Esophagus muscularis mucosa (tissue), 4 donors: ENCODE measurements at regions not wholly inside any gene's neighbourhood (a gene's known extent, or its start where the extent isn't known, plus 50 kb on each side); places are given as distances from the start of the nearest gene placed in this dataset.
"Not testable (repeated sequence)": the region's sequence is repeated elsewhere in the genome, so short reads cannot be mapped to it uniquely, and the experiment has no call there.

Experiments used
- DNase-seq: peaks from one replicate; pipeline ENCODE4 v3.0.0-alpha.2; 2017; ENCODE audit errors: extremely low spot score
- H3K27ac ChIP-seq, 4 donors: fragments of 200-600 bp; sonication (generic); replicated peaks in 1 of 4; 1 replicate in 3 of 4; 2 replicates in 1 of 4; pipeline ENCODE4 v1.5.1; 2016 to 2019; ENCODE audit warnings: mild to moderate bottlenecking in 1 of 4
- H3K27me3 ChIP-seq, 4 donors: fragments of 200-600 bp; sonication (generic); one replicate each; pipeline versions ENCODE4 v1.5.1 to v1.6.0; 2016 to 2019
- H3K36me3 ChIP-seq, 4 donors: fragments of 200-600 bp; sonication (generic); one replicate each; pipeline ENCODE4 v1.5.1; 2016 to 2019
- H3K4me1 ChIP-seq, 4 donors: fragments of 200-600 bp; sonication (generic); one replicate each; pipeline ENCODE4 v1.5.1; 2016 to 2019
- H3K4me3 ChIP-seq, 4 donors: fragments of 200-600 bp; sonication (generic); 1 replicate in 2 of 4; 2 replicates in 2 of 4; pipeline ENCODE4 v1.5.1; 2016 to 2019; ENCODE audit warnings: mild to moderate bottlenecking in 4 of 4, moderate library complexity in 1 of 4
- H3K9me3 ChIP-seq, 4 donors: fragments of 200-600 bp; sonication (generic); 1 replicate in 3 of 4; 2 replicates in 1 of 4; pipeline ENCODE4 v1.5.1; 2016 to 2019
- CTCF ChIP-seq, 3 experiments: fragments of 200-600 bp in 2 of 3; fragments of 450-650 bp in 1 of 3; sonication (generic) in 2 of 3; IDR thresholded peaks; one replicate each; pipeline ENCODE4 v1.5.1; 2017 to 2019; ENCODE audit warnings: antibody characterized with exemption in 3 of 3, mild to moderate bottlenecking in 2 of 3, moderate library complexity in 1 of 3
- EP300 ChIP-seq: sonication (generic); formaldehyde crosslinking; IDR thresholded peaks from one replicate; pipeline ENCODE4 v1.6.1; 2017; ENCODE audit warnings: antibody characterized with exemption
- POLR2A ChIP-seq: fragments of 450-650 bp; IDR thresholded peaks from one replicate; pipeline ENCODE4 v1.6.1; 2017; ENCODE audit warnings: antibody characterized with exemption, moderate library complexity, mild to moderate bottlenecking, low read depth
- POLR2AphosphoS5 ChIP-seq, 2 donors: sonication (generic); formaldehyde crosslinking; IDR thresholded peaks; one replicate each; pipeline ENCODE4 v1.6.1; 2017; ENCODE audit warnings: antibody characterized with exemption in 2 of 2
- WGBS: methylation state at CpG from one replicate; pipeline ENCODE4 v1.1.5; 2018; 5-methylcytosine and 5-hydroxymethylcytosine counted together
- intact Hi-C: fragments of 100-400 bp; cut with DNase I; formaldehyde crosslinking; loops from one replicate; pipeline ENCODE4 v1.15.1; 2023

DNA sequence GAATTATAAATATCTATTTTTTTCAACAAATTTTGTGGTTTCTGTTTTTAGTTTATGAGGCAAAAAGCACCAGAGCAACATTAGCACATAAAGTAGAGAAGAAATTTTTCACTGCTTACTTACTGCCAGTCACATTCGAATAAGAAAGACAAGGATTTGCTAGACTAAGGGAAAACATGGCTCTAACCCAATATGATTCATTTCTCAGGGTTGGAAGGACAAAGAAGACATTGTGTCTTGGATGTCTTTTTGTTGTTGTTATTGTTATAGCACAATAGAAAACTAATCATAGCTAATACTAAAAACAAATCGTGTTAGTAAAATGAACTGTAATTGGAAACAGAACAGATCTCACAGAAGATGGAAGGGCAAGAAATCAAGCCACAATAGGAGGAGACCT, 90.9 kb upstream of the SLCO6A1 start:
- Histone ChIP-seq H3K36me3 (no peaks in the 10 kb centered on the region), H3K27ac (no peak overlapping the region), H3K4me1 (no peaks in the 10 kb centered on the region), H3K9me3 (no peaks in the 10 kb centered on the region), H3K4me3 (no peak overlapping the region), H3K27me3 (no peaks in the 10 kb centered on the region)
- no peak for TF ChIP-seq EP300
- no peak for TF ChIP-seq POLR2A
- no peak for TF ChIP-seq CTCF (IDR thresholded peaks at IDR 0.05)
- TF ChIP-seq POLR2AphosphoS5 (IDR thresholded peaks at IDR 0.05) = no peak
- intact Hi-C loops = loop anchor here (10.0 kb wide), 1 partner anchor 555 kb away; no protein-coding TSS in a partner anchor
- 66% methylated on average over 2 of the region's 2 CpGs for WGBS
- DNase-seq = no peak

DNA sequence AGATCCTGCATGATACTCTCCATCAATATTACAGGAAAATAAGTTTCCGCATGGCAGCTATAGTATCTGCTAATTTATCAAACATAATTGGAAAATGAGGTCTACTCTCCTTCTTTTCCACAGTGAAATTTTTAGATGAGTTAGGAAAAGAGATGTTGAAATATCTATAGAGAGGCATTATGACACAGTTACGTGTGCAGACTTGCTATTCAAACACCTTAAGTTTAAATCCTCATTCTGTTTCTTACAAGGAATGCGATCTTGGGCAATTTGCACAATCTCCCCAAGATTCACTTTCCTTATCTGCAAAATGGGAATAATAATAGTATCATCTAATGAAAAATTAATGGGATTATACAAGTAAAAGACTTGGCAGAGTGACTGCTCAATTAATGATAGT, 91.7 kb upstream of the SLCO6A1 start:
- intact Hi-C loops = no loop called here
- TF ChIP-seq POLR2AphosphoS5 (IDR thresholded peaks at IDR 0.05) = no peak
- TF ChIP-seq CTCF (IDR thresholded peaks at IDR 0.05) = no peak
- no peak for TF ChIP-seq EP300
- TF ChIP-seq POLR2A = no peak
- Histone ChIP-seq H3K4me1 (no peaks in the 10 kb centered on the region), H3K4me3 (no peak overlapping the region), H3K27me3 (no peaks in the 10 kb centered on the region), H3K9me3 (no peaks in the 10 kb centered on the region), H3K36me3 (no peaks in the 10 kb centered on the region), H3K27ac (no peak overlapping the region)
- DNase-seq = no peak
- 99% methylated on average over 3 of the region's 3 CpGs for WGBS

DNA sequence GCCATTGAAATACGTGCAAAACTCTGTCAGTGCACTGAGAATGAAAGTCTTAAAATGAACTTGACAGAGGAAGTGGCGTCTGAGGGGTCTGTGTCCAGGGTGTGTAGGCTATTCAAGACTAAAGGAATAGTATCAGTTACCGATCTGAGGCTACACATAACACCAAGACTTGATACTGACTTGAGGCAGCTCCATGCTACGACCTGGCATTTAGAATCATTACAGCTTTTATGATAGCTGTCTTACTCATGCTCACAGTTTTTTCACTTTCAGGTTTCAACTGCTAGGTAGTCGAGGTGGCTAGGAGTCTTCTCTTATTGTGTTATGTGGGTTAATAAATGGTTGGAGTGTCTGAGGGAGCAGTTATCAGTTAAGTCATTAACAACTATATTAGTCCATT, 92.8 kb upstream of the SLCO6A1 start:
- Histone ChIP-seq H3K36me3 (no peaks in the 10 kb centered on the region), H3K9me3 (no peaks in the 10 kb centered on the region), H3K4me1 (no peaks in the 10 kb centered on the region), H3K27ac (no peak overlapping the region), H3K4me3 (no peak overlapping the region), H3K27me3 (no peaks in the 10 kb centered on the region)
- WGBS = 77% methylated on average over 5 of the region's 5 CpGs
- DNase-seq = no peak
- TF ChIP-seq POLR2AphosphoS5 (IDR thresholded peaks at IDR 0.05) (no peak), POLR2A (no peak), CTCF (IDR thresholded peaks at IDR 0.05) (no peak), EP300 (no peak)
- intact Hi-C loops = no loop called here

DNA sequence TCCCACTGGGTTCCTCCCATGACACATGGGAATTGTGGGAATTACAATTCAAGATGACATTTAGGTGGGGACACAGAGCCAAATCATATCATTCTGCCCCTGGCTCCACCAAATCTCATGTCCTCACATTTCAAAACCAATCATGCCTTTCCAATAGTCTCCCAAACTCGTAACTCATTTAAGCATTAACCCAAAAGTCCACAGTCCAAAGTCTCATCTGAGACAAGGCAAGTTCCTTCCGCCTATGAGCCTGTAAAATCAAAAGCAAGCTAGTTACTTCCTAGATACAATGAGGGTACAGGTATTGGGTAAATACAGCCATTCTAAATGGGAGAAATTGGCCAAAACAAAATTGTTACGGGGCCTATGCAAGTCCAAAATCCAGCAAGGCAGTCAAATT, 93.8 kb upstream of the SLCO6A1 start:
- H3K9me3 ChIP-seq, H3K4me3 ChIP-seq, intact Hi-C loops, H3K36me3 ChIP-seq, H3K27ac ChIP-seq, H3K27me3 ChIP-seq, DNase-seq, H3K4me1 ChIP-seq: not testable (repeated sequence)
- WGBS = 98% methylated on average over 3 of the region's 3 CpGs

GRCh38 chr5:102594192-102594591, 95.4 kb upstream of the SLCO6A1 start:
- TF ChIP-seq EP300 = no peak
- no peak for TF ChIP-seq POLR2A
- TF ChIP-seq CTCF (IDR thresholded peaks at IDR 0.05) = no peak
- TF ChIP-seq POLR2AphosphoS5 (IDR thresholded peaks at IDR 0.05) = no peak
- H3K9me3 ChIP-seq = no peaks in the 10 kb centered on the region
- H3K27ac ChIP-seq = no peak overlapping the region
- no peak for DNase-seq
- H3K4me1 ChIP-seq = no peaks in the 10 kb centered on the region
- no peak overlapping the region for H3K4me3 ChIP-seq
- WGBS = 79% methylated on average over 1 of the region's 1 CpG
- no peaks in the 10 kb centered on the region for H3K27me3 ChIP-seq
- H3K36me3 ChIP-seq = no peaks in the 10 kb centered on the region
- intact Hi-C loops = no loop called here
